ENCODE measurements at regions not wholly inside any gene's neighbourhood (a gene's known extent, or its start where the extent isn't known, plus 50 kb on each side); places are given as distances from the start of the nearest gene placed in this dataset.

DNA sequence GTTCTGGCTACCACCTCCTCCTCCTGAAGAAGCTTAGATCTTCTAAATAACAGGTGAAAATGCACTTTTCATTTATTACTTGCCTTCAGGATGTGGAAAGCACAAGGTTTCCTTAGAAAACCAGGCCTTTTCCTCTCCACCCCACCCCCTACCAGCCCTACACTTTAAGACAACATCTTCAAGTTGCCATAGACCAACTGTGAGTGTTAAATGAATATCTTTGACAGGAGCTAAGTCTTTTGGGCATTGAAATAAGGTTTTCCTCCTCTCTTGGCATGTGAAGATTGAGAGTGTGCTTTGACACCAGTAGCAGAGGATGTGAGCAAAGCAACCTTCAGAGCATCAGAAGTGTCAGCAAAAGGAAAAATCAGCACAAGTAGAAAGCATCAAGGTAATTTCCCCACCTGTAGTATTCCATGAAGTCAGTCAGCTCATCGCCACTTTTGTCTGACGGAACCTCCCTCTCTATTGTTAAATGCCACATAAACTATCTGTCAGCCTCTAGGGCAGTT, 532.3 kb upstream of the MMS22L start:
- Histone ChIP-seq H3K36me3 (ENCODE audit: control insufficient read depth in 3 of 3, insufficient read depth in 3 of 3, low read length in 3 of 3) (no peaks in the 10 kb centered on the region), H3K4me1 (ENCODE audit: control insufficient read depth in 3 of 3, insufficient read depth in 3 of 3, low read length in 3 of 3) (no peaks in the 10 kb centered on the region), H3K9ac (ENCODE audit: low read depth in 1 of 3, low read length in 3 of 3) (no peak overlapping the region), H3K27me3 (ENCODE audit: control insufficient read depth in 3 of 3, insufficient read depth in 3 of 3, low read length in 3 of 3) (no peaks in the 10 kb centered on the region), H3K4me3 (ENCODE audit: low read length in 3 of 3) (no peak overlapping the region), H3K9me3 (ENCODE audit: control insufficient read depth in 3 of 3, low read length in 3 of 3) (no peaks in the 10 kb centered on the region), H3K27ac (ENCODE audit: low read depth, low read length) (no peak overlapping the region)

DNA sequence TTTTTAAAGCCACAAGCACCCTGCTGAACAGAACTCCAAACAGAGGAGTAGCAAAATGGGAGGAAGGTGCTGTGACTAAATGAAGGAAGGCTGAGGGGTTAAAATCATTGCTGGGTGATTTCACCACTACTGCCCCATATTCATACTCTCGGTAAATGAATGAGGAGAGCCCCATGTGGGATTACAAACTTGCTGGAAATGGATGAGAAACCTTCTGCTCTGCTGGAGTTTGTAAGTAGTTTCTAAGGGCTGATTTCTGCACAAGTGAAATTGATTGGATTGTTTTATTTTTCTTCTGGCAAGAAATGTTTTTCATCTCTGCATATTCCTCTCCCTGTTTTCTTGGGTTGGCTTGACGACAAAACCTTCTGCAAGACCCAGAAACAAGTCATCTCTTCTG, 533.5 kb upstream of the MMS22L start:
- H3K27me3 ChIP-seq (ENCODE audit: control insufficient read depth in 3 of 3, insufficient read depth in 3 of 3, low read length in 3 of 3) = no peaks in the 10 kb centered on the region
- H3K27ac ChIP-seq (ENCODE audit: low read depth, low read length) = no peak overlapping the region
- no peak overlapping the region for H3K9ac ChIP-seq (ENCODE audit: low read depth in 1 of 3, low read length in 3 of 3)
- H3K4me1 ChIP-seq (ENCODE audit: control insufficient read depth in 3 of 3, insufficient read depth in 3 of 3, low read length in 3 of 3) = no peaks in the 10 kb centered on the region
- H3K36me3 ChIP-seq (ENCODE audit: control insufficient read depth in 3 of 3, insufficient read depth in 3 of 3, low read length in 3 of 3) = no peaks in the 10 kb centered on the region
- H3K9me3 ChIP-seq (ENCODE audit: control insufficient read depth in 3 of 3, low read length in 3 of 3) = no peaks in the 10 kb centered on the region
- H3K4me3 ChIP-seq (ENCODE audit: low read length in 3 of 3) = no peak overlapping the region

DNA sequence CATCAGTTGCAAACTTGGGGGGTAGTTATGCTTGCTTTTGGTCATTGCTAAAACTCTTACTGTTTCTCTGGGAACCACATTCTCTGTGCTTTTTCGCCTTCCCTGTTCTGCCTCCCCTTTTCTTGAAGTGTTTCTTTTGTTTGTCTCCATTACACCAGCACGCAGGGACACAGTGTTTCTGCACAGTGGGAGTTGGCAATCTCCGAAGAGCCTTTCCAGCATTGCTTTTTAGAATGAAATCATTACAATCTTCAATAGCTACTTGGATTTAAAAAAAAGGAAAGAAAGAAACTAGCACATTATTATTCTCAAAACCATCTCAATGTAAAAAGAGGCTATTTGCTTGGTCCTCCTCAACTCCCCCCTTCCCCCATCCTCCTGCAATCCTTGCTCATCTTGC, 536.7 kb upstream of the MMS22L start:
- no peak overlapping the region for H3K4me3 ChIP-seq (ENCODE audit: low read length in 3 of 3)
- no peaks in the 10 kb centered on the region for H3K9me3 ChIP-seq (ENCODE audit: control insufficient read depth in 3 of 3, low read length in 3 of 3)
- H3K27me3 ChIP-seq (ENCODE audit: control insufficient read depth in 3 of 3, insufficient read depth in 3 of 3, low read length in 3 of 3) = no peaks in the 10 kb centered on the region
- H3K36me3 ChIP-seq (ENCODE audit: control insufficient read depth in 3 of 3, insufficient read depth in 3 of 3, low read length in 3 of 3) = no peaks in the 10 kb centered on the region
- H3K4me1 ChIP-seq (ENCODE audit: control insufficient read depth in 3 of 3, insufficient read depth in 3 of 3, low read length in 3 of 3) = no peaks in the 10 kb centered on the region
- no peak overlapping the region for H3K9ac ChIP-seq (ENCODE audit: low read depth in 1 of 3, low read length in 3 of 3)
- H3K27ac ChIP-seq (ENCODE audit: low read depth, low read length) = no peak overlapping the region

DNA sequence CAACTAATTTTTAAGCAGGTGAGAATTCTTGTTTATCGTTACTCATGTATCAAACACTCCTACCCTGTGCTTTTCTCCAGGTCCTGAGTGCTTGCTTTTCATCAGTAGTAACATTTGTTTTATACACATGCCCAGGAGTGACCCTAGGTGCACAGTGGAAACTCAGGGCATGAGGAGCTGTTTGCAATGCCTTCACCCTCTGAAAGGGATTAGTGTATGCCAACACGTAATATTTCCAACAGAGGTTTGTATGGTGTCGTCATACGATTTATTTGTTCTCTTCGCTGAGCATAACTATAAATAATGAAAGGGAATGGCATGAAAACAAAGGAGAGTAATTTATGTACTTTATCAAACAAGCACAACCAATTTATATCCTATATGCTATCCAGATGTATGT, 537.4 kb upstream of the MMS22L start:
- Histone ChIP-seq H3K27ac (ENCODE audit: low read depth, low read length) (no peak overlapping the region), H3K9me3 (ENCODE audit: control insufficient read depth in 3 of 3, low read length in 3 of 3) (no peaks in the 10 kb centered on the region), H3K27me3 (ENCODE audit: control insufficient read depth in 3 of 3, insufficient read depth in 3 of 3, low read length in 3 of 3) (no peaks in the 10 kb centered on the region), H3K4me1 (ENCODE audit: control insufficient read depth in 3 of 3, insufficient read depth in 3 of 3, low read length in 3 of 3) (no peaks in the 10 kb centered on the region), H3K9ac (ENCODE audit: low read depth in 1 of 3, low read length in 3 of 3) (no peak overlapping the region), H3K4me3 (ENCODE audit: low read length in 3 of 3) (no peak overlapping the region), H3K36me3 (ENCODE audit: control insufficient read depth in 3 of 3, insufficient read depth in 3 of 3, low read length in 3 of 3) (no peaks in the 10 kb centered on the region)

DNA sequence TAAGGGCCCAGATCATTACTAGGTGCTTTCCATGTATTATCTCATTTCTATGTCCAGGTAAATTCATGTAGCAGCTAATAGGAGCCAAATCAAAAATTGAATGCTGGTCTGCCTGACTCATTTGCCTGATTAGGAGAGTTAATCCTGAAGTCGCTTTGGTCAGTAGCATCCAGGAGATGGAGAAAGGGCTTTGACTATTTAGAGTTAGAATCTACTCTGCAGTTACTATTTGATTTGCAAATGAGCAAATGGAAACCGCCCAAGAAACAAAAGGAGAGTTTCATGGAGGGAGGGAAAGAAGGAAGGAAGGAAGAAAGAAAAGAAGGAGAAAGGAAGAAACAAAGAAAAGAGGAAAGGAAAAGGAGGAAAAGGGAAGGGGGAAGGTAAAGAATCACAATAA, 539.6 kb upstream of the MMS22L start:
- no peak overlapping the region for H3K9ac ChIP-seq (ENCODE audit: low read depth in 1 of 3, low read length in 3 of 3)
- no peaks in the 10 kb centered on the region for H3K9me3 ChIP-seq (ENCODE audit: control insufficient read depth in 3 of 3, low read length in 3 of 3)
- H3K4me1 ChIP-seq (ENCODE audit: control insufficient read depth in 3 of 3, insufficient read depth in 3 of 3, low read length in 3 of 3) = no peaks in the 10 kb centered on the region
- H3K36me3 ChIP-seq (ENCODE audit: control insufficient read depth in 3 of 3, insufficient read depth in 3 of 3, low read length in 3 of 3) = no peaks in the 10 kb centered on the region
- H3K27me3 ChIP-seq (ENCODE audit: control insufficient read depth in 3 of 3, insufficient read depth in 3 of 3, low read length in 3 of 3) = no peaks in the 10 kb centered on the region
- H3K4me3 ChIP-seq (ENCODE audit: low read length in 3 of 3) = no peak overlapping the region
- H3K27ac ChIP-seq (ENCODE audit: low read depth, low read length) = no peak overlapping the region

DNA sequence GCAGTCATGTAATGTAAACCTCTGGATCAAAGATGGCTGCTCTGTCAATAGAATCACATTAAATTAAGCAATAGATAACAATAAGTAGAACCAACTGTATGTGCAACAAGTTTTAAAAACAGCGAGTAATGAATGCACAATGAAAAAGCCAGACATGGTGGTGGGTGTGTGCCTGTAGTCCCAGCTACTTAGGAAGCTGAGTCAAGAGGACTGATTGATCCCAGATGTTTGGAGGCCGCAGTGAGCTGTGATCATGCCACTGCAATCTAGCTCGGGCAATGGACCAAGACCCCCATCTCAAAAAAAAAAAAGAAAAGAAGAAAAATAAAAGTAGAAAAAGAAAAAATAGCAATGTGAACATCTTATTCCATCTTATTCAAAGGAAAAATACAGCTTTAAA, 558.7 kb upstream of the MMS22L start:
- Histone ChIP-seq H3K36me3 (ENCODE audit: control insufficient read depth in 3 of 3, insufficient read depth in 3 of 3, low read length in 3 of 3) (no peaks in the 10 kb centered on the region), H3K9ac (ENCODE audit: low read depth in 1 of 3, low read length in 3 of 3) (no peak overlapping the region), H3K27ac (ENCODE audit: low read depth, low read length) (no peak overlapping the region), H3K27me3 (ENCODE audit: control insufficient read depth in 3 of 3, insufficient read depth in 3 of 3, low read length in 3 of 3) (no peaks in the 10 kb centered on the region), H3K4me1 (ENCODE audit: control insufficient read depth in 3 of 3, insufficient read depth in 3 of 3, low read length in 3 of 3) (no peaks in the 10 kb centered on the region), H3K9me3 (ENCODE audit: control insufficient read depth in 3 of 3, low read length in 3 of 3) (no peaks in the 10 kb centered on the region), H3K4me3 (ENCODE audit: low read length in 3 of 3) (no peak overlapping the region)

DNA sequence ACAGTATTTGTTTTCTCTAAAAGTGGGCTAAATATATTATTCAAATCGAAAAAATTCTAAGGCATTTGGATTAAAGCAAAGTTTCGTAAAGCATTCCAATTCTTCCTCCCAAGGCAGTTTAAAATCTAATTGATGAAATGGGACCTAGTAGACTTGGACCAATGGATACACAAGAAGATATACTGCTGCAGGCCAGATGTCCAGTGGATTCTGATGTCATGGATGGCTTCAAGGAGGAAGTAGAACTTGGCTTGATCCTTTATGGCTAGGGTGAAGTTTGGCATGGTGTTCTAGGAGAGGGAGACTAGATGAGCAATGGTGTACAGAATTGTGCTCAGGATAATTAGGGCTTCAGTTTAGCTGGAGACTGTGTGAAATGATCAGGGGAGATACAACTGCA, 559.5 kb upstream of the MMS22L start:
- H3K4me3 ChIP-seq (ENCODE audit: low read length in 3 of 3) = no peak overlapping the region
- no peak overlapping the region for H3K27ac ChIP-seq (ENCODE audit: low read depth, low read length)
- no peak overlapping the region for H3K9ac ChIP-seq (ENCODE audit: low read depth in 1 of 3, low read length in 3 of 3)
- H3K9me3 ChIP-seq (ENCODE audit: control insufficient read depth in 3 of 3, low read length in 3 of 3) = no peaks in the 10 kb centered on the region
- no peaks in the 10 kb centered on the region for H3K36me3 ChIP-seq (ENCODE audit: control insufficient read depth in 3 of 3, insufficient read depth in 3 of 3, low read length in 3 of 3)
- H3K4me1 ChIP-seq (ENCODE audit: control insufficient read depth in 3 of 3, insufficient read depth in 3 of 3, low read length in 3 of 3) = no peaks in the 10 kb centered on the region
- H3K27me3 ChIP-seq (ENCODE audit: control insufficient read depth in 3 of 3, insufficient read depth in 3 of 3, low read length in 3 of 3) = no peaks in the 10 kb centered on the region

DNA sequence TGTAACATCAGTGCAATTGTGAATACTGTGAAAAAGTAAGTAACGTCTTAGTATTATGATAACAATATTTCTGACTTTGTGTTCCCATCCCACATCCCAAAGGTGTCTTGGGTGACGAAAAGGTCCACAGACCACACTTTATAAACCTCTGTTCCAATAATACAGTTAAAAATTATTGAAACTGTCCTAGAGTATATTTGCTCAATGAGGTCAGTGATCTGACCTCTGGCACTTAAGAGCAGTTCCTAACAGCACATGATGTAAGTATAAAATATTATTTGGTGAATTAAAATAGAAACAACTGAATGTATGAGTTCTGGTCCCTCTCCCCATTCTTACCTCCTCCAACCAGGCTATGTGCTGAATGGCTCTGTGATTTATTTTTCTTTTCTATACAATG, 566.4 kb upstream of the MMS22L start:
- Histone ChIP-seq H3K27me3 (ENCODE audit: control insufficient read depth in 3 of 3, insufficient read depth in 3 of 3, low read length in 3 of 3) (no peaks in the 10 kb centered on the region), H3K4me3 (ENCODE audit: low read length in 3 of 3) (no peak overlapping the region), H3K9me3 (ENCODE audit: control insufficient read depth in 3 of 3, low read length in 3 of 3) (no peaks in the 10 kb centered on the region), H3K36me3 (ENCODE audit: control insufficient read depth in 3 of 3, insufficient read depth in 3 of 3, low read length in 3 of 3) (no peaks in the 10 kb centered on the region), H3K4me1 (ENCODE audit: control insufficient read depth in 3 of 3, insufficient read depth in 3 of 3, low read length in 3 of 3) (no peaks in the 10 kb centered on the region), H3K9ac (ENCODE audit: low read depth in 1 of 3, low read length in 3 of 3) (no peak overlapping the region), H3K27ac (ENCODE audit: low read depth, low read length) (no peak overlapping the region)

DNA sequence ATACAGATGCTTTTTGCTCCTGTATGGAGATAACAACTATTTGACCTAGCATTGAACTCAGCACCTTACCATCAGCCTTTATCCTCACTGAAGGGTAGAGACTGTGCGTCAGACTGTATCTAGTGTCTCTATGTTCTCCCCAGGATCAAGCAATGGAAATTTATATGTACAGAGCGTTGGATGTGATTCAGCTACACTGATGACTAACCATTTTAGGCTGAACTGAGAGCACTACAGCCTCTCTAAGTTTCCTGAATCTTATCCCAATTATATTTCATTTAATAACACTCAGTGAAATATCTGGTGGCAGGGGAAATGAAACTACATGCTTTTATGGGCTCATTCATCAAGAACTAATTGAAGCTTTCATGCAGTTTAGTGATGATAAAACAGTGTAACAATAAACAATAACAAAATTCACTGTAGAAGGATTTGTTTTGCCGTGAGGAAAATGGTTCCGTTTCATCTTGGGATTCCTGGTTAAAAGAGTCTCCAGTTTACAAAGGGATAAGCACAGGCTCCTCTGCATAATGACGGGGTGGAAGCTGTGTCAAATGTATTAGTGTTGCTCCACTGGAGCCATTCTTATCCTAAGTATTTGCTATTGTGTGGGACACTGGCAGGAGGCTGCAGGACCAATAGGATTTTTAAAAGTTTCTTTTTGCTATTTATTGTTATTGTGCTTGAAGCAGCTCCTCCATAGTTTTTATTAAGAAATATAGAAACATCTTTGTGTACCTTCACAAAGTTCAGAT, 567.6 kb upstream of the MMS22L start:
- H3K27ac ChIP-seq (ENCODE audit: low read depth, low read length) = no peak overlapping the region
- no peaks in the 10 kb centered on the region for H3K4me1 ChIP-seq (ENCODE audit: control insufficient read depth in 3 of 3, insufficient read depth in 3 of 3, low read length in 3 of 3)
- no peak overlapping the region for H3K4me3 ChIP-seq (ENCODE audit: low read length in 3 of 3)
- no peak overlapping the region for H3K9ac ChIP-seq (ENCODE audit: low read depth in 1 of 3, low read length in 3 of 3)
- H3K27me3 ChIP-seq (ENCODE audit: control insufficient read depth in 3 of 3, insufficient read depth in 3 of 3, low read length in 3 of 3) = no peaks in the 10 kb centered on the region
- H3K36me3 ChIP-seq (ENCODE audit: control insufficient read depth in 3 of 3, insufficient read depth in 3 of 3, low read length in 3 of 3) = no peaks in the 10 kb centered on the region
- H3K9me3 ChIP-seq (ENCODE audit: control insufficient read depth in 3 of 3, low read length in 3 of 3) = no peaks in the 10 kb centered on the region

DNA sequence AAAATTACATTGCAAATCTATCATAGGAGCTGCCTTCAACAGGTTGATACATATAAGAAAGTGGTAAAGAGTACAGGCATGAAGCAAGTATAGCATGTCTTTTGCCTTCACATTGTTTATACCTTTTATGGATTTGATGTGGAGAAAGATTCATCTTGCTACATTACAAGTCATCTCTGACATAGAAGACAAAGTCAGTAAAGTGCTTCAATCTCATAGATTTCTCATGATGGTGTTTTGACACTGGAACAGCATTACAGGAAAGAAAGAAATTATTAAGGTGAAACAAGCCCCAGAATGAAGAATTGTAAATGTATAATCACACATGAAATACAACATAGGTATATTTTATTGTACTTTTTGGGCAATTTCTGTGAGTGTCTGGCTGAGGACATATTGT, 580.7 kb upstream of the MMS22L start:
- Histone ChIP-seq H3K9ac (ENCODE audit: low read depth in 1 of 3, low read length in 3 of 3) (no peak overlapping the region), H3K9me3 (ENCODE audit: control insufficient read depth in 3 of 3, low read length in 3 of 3) (no peaks in the 10 kb centered on the region), H3K27me3 (ENCODE audit: control insufficient read depth in 3 of 3, insufficient read depth in 3 of 3, low read length in 3 of 3) (no peaks in the 10 kb centered on the region), H3K4me3 (ENCODE audit: low read length in 3 of 3) (no peak overlapping the region), H3K27ac (ENCODE audit: low read depth, low read length) (no peak overlapping the region), H3K4me1 (ENCODE audit: control insufficient read depth in 3 of 3, insufficient read depth in 3 of 3, low read length in 3 of 3) (no peaks in the 10 kb centered on the region), H3K36me3 (ENCODE audit: control insufficient read depth in 3 of 3, insufficient read depth in 3 of 3, low read length in 3 of 3) (no peaks in the 10 kb centered on the region)

Data from skeletal muscle tissue (tissue), 3 donors.